ENCODE measurements at regions not wholly inside any gene's neighbourhood (a gene's known extent, or its start where the extent isn't known, plus 50 kb on each side); places are given as distances from the start of the nearest gene placed in this dataset.
A peak's percentile ranks its signal among the peaks of the same experiment; 100 is the strongest.
"Not testable (repeated sequence)": the region's sequence is repeated elsewhere in the genome, so short reads cannot be mapped to it uniquely, and the experiment has no call there.

GRCh38 chr12:107514887-107515445 lies 170.6 kb upstream of the PWP1 start:
- no peak for DNase-seq (ENCODE audit: extremely low read depth, low read depth, low spot score)

- peak; percentile 42 for DNase-seq (ENCODE audit: extremely low read depth, low read depth, low spot score)
Observed at GRCh38 chr12:107515446-107515958, 170.1 kb upstream of the PWP1 start.

GRCh38 chr12:107517816-107518215 lies 167.8 kb upstream of the PWP1 start:
- not testable (repeated sequence) for DNase-seq (ENCODE audit: extremely low read depth, low read depth, low spot score)

GRCh38 chr12:107518868-107519267 lies 166.7 kb upstream of the PWP1 start:
- DNase-seq (ENCODE audit: extremely low read depth, low read depth, low spot score): no peak

GRCh38 chr12:107519906-107520859 lies 165.4 kb upstream of the PWP1 start:
- DNase-seq (ENCODE audit: extremely low read depth, low read depth, low spot score): no peak

- no peak for DNase-seq (ENCODE audit: extremely low read depth, low read depth, low spot score)
Observed at GRCh38 chr12:107521826-107522355, 163.7 kb upstream of the PWP1 start.

- DNase-seq (ENCODE audit: extremely low read depth, low read depth, low spot score): no peak
Observed at GRCh38 chr12:107522692-107523477, 162.7 kb upstream of the PWP1 start.

- no peak for DNase-seq (ENCODE audit: extremely low read depth, low read depth, low spot score)
Observed at GRCh38 chr12:107523775-107524535, 161.6 kb upstream of the PWP1 start.

GRCh38 chr12:107525063-107525718 lies 160.4 kb upstream of the PWP1 start:
- DNase-seq (ENCODE audit: extremely low read depth, low read depth, low spot score): no peak

GRCh38 chr12:107525719-107526554 lies 159.7 kb upstream of the PWP1 start:
- DNase-seq (ENCODE audit: extremely low read depth, low read depth, low spot score): no peak

GRCh38 chr12:107526555-107527180 lies 158.9 kb upstream of the PWP1 start:
- no peak for DNase-seq (ENCODE audit: extremely low read depth, low read depth, low spot score)

- no peak for DNase-seq (ENCODE audit: extremely low read depth, low read depth, low spot score)
Observed at GRCh38 chr12:107528731-107529365, 156.8 kb upstream of the PWP1 start.

- DNase-seq (ENCODE audit: extremely low read depth, low read depth, low spot score): no peak
Observed at GRCh38 chr12:107529991-107530390, 155.6 kb upstream of the PWP1 start.

- no peak for DNase-seq (ENCODE audit: extremely low read depth, low read depth, low spot score)
Observed at GRCh38 chr12:107530701-107531100, 154.9 kb upstream of the PWP1 start.

- DNase-seq (ENCODE audit: extremely low read depth, low read depth, low spot score): no peak
Observed at GRCh38 chr12:107533218-107533617, 152.4 kb upstream of the PWP1 start.

GRCh38 chr12:107536613-107537012 lies 149.0 kb upstream of the PWP1 start:
- DNase-seq (ENCODE audit: extremely low read depth, low read depth, low spot score): no peak

GRCh38 chr12:107537464-107538119 lies 148.0 kb upstream of the PWP1 start:
- no peak for DNase-seq (ENCODE audit: extremely low read depth, low read depth, low spot score)
